SK-N-MC (cell line): ENCODE measurements at regions not wholly inside any gene's neighbourhood (a gene's known extent, or its start where the extent isn't known, plus 50 kb on each side); places are given as distances from the start of the nearest gene placed in this dataset.

Experiments
- EZH2 ChIP-seq: fragments of 200-600 bp; sonication (generic); IDR thresholded peaks from one replicate; pipeline ENCODE4 v1.6.1; 2017; ENCODE audit warnings: antibody characterized with exemption
- POLR2AphosphoS5 ChIP-seq: IDR thresholded peaks from 2 replicates; pipeline ENCODE4 v1.6.1; 2012; ENCODE audit warnings: mild to moderate bottlenecking, low read depth, low read length, borderline replicate concordance

DNA sequence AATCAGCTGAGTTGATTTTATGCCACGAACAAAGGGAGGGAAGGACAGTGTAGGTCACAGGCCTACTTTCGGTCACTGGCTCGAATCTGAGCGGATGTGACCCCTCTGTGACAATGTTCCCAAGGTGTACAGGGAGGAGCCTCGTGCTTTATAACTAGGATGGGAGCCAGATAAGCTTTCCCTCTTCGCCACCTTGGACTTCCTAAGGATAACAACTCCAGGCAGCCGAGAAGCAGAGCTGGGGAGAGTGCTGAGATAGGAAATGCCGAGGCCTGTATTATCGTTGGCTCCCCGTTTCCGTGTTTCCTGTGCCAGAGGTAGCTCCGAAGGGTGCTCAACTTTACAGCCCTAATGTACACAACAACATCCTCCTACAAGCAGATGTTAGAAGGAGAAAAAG lies 217.8 kb upstream of the IRX3 start:
- TF ChIP-seq EZH2: no peak
- TF ChIP-seq POLR2AphosphoS5: no peak
